HepG2 (cell line): ENCODE measurements at regions not wholly inside any gene's neighbourhood (a gene's known extent, or its start where the extent isn't known, plus 50 kb on each side); places are given as distances from the start of the nearest gene placed in this dataset.

Experiments used
- ATF1 ChIP-seq: IDR thresholded peaks from 2 replicates; pipeline ENCODE4 v1.6.1; 2016; ENCODE audit warnings: mild to moderate bottlenecking, control low read depth
- CBX5 ChIP-seq: sonication (generic); formaldehyde crosslinking; IDR thresholded peaks from 2 replicates; pipeline ENCODE4 v1.4.0; 2020; ENCODE audit warnings: missing genetic modification reagents, borderline replicate concordance
- CHD2 ChIP-seq: IDR thresholded peaks from 2 replicates; pipeline ENCODE4 v1.6.1; 2011; ENCODE audit warnings: low read depth, low read length, improper control_type of control experiment
- DNMT3B ChIP-seq: conservative IDR thresholded peaks from 2 replicates; pipeline ENCODE4 v1.6.1; 2016; ENCODE audit warnings: missing biosample characterization, control low read depth
- EP300 ChIP-seq, 3 experiments: sonication (generic) in 1 of 3; formaldehyde crosslinking in 1 of 3; IDR thresholded peaks; 2 replicates each; pipeline versions ENCODE4 v1.5.1 to v1.6.1; 2011 to 2020; ENCODE audit warnings: low read depth in 2 of 3, low read length in 2 of 3, borderline replicate concordance in 1 of 3, improper control_type of control experiment in 1 of 3, mild to moderate bottlenecking in 1 of 3, missing genetic modification reagents in 1 of 3, moderate library complexity in 1 of 3
- FOXK1 ChIP-seq: sonication (generic); formaldehyde crosslinking; IDR thresholded peaks from 2 replicates; pipeline ENCODE4 v1.4.0; 2020; ENCODE audit warnings: low read depth, missing genetic modification reagents, borderline replicate concordance
- RARA ChIP-seq: IDR thresholded peaks from 2 replicates; pipeline ENCODE4 v1.6.1; 2016; ENCODE audit warnings: missing genetic modification reagents, missing compliant biosample characterization
- SNAPC2 ChIP-seq: sonication (generic); formaldehyde crosslinking; IDR thresholded peaks from 2 replicates; pipeline ENCODE4 v1.8.1; 2022; ENCODE audit warnings: mild to moderate bottlenecking, missing genetic modification reagents
- ZNF24 ChIP-seq: fragments of 450-650 bp; IDR thresholded peaks from 2 replicates; pipeline ENCODE4 v1.6.1; 2017; ENCODE audit warnings: antibody characterized with exemption, mild to moderate bottlenecking
- TF ChIP-seq, protein P1 (sequence below), 2 experiments: sonication (generic) in 1 of 2; formaldehyde crosslinking in 1 of 2; IDR thresholded peaks; 2 replicates each; pipeline versions ENCODE4 v1.4.0 to v1.6.1; 2018 to 2020; ENCODE audit warnings: missing genetic modification reagents in 2 of 2, borderline replicate concordance in 1 of 2, low read depth in 1 of 2, mild to moderate bottlenecking in 1 of 2, missing biosample characterization in 1 of 2
- TF ChIP-seq, protein P2 (sequence below): sonication (generic); formaldehyde crosslinking; IDR thresholded peaks from 2 replicates; pipeline ENCODE4 v1.5.0; 2020; ENCODE audit warnings: mild to moderate bottlenecking, missing genetic modification reagents, moderate library complexity
- TF ChIP-seq, protein P3 (sequence below): IDR thresholded peaks from 2 replicates; pipeline ENCODE4 v1.6.1; 2012; ENCODE audit warnings: inconsistent platforms
- TF ChIP-seq, protein P4 (sequence below): sonication (generic); formaldehyde crosslinking; IDR thresholded peaks from 2 replicates; pipeline ENCODE4 v1.8.0; 2022; ENCODE audit warnings: missing genetic modification reagents, mild to moderate bottlenecking, inconsistent platforms, borderline replicate concordance

DNA sequence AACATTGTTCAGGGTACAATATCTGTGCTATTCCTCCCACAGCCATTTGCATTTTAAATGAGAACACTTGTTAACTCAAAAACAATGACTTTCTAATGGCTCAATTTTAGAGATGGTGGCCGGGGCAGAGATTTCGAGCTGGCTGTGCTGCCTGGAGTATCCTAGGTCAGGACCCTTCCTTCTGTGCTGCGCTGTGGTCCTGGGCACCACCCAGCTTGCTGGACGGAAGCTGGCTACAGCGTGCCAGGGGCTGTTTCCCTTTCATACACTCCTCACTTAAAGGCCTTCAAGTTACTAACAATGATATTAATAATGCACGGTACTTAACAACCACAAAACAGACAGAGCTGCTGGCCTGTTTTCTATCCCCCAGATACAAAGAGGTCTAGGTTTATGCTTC, 194.4 kb upstream of the CST7 start:
- no peak for TF ChIP-seq ATF1 (CRISPR knock-in tag)
- no peak for TF ChIP-seq EP300 (IDR thresholded peaks at IDR 0.05; ENCODE audit: low read depth in 2 of 2, low read length in 2 of 2)
- TF ChIP-seq EP300 (CRISPR knock-in tag; IDR thresholded peaks at IDR 0.05; ENCODE audit: borderline replicate concordance), result no peak
- no peak for TF ChIP-seq ZNF24
- TF ChIP-seq FOXK1 (CRISPR knock-in tag), result no peak
- TF ChIP-seq CBX5 (CRISPR knock-in tag), result no peak
- TF ChIP-seq, protein P1, sequence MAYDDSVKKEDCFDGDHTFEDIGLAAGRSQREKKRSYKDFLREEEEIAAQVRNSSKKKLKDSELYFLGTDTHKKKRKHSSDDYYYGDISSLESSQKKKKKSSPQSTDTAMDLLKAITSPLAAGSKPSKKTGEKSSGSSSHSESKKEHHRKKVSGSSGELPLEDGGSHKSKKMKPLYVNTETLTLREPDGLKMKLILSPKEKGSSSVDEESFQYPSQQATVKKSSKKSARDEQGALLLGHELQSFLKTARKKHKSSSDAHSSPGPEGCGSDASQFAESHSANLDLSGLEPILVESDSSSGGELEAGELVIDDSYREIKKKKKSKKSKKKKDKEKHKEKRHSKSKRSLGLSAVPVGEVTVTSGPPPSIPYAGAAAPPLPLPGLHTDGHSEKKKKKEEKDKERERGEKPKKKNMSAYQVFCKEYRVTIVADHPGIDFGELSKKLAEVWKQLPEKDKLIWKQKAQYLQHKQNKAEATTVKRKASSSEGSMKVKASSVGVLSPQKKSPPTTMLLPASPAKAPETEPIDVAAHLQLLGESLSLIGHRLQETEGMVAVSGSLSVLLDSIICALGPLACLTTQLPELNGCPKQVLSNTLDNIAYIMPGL (CRISPR knock-in tag; IDR thresholded peaks at IDR 0.05; ENCODE audit: borderline replicate concordance in 1 of 2, low read depth in 1 of 2), result no peak
- TF ChIP-seq CHD2, result no peak
- TF ChIP-seq, protein P2, sequence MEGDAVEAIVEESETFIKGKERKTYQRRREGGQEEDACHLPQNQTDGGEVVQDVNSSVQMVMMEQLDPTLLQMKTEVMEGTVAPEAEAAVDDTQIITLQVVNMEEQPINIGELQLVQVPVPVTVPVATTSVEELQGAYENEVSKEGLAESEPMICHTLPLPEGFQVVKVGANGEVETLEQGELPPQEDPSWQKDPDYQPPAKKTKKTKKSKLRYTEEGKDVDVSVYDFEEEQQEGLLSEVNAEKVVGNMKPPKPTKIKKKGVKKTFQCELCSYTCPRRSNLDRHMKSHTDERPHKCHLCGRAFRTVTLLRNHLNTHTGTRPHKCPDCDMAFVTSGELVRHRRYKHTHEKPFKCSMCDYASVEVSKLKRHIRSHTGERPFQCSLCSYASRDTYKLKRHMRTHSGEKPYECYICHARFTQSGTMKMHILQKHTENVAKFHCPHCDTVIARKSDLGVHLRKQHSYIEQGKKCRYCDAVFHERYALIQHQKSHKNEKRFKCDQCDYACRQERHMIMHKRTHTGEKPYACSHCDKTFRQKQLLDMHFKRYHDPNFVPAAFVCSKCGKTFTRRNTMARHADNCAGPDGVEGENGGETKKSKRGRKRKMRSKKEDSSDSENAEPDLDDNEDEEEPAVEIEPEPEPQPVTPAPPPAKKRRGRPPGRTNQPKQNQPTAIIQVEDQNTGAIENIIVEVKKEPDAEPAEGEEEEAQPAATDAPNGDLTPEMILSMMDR, result no peak
- TF ChIP-seq DNMT3B (CRISPR knock-in tag), result no peak
- TF ChIP-seq, protein P3, sequence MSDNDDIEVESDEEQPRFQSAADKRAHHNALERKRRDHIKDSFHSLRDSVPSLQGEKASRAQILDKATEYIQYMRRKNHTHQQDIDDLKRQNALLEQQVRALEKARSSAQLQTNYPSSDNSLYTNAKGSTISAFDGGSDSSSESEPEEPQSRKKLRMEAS, result no peak
- no peak for TF ChIP-seq SNAPC2
- TF ChIP-seq, protein P4, sequence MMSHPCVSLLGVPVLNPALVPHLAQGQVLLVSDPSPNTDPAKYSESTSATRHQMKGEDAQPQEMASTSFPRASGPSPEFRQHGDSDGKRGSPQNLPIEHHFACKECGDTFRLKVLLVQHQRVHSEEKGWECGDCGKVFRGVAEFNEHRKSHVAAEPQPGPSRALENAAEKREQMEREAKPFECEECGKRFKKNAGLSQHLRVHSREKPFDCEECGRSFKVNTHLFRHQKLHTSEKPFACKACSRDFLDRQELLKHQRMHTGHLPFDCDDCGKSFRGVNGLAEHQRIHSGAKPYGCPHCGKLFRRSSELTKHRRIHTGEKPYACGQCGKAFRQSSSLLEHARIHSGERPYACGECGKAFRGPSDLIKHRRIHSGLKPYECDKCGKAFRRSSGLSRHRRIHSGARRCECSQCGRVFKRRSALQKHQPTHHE (CRISPR knock-in tag), result no peak
- no peak for TF ChIP-seq RARA
